ENCODE measurements at regions not wholly inside any gene's neighbourhood (a gene's known extent, or its start where the extent isn't known, plus 50 kb on each side); places are given as distances from the start of the nearest gene placed in this dataset.
"Not testable (repeated sequence)": the region's sequence is repeated elsewhere in the genome, so short reads cannot be mapped to it uniquely, and the experiment has no call there.

GRCh38 chr15:44830692-44831408 lies 94.5 kb downstream of the TRIM69 start:
- H3K27ac Mint-ChIP-seq, result peak overlapping the region in 2 of 7 donors; percentile 48 to 65
- not testable (repeated sequence) for H3K27me3 Mint-ChIP-seq (ENCODE audit: low read depth in 3 of 3); H3K4me3 Mint-ChIP-seq

GRCh38 chr15:44831409-44831741 lies 95.0 kb downstream of the TRIM69 start:
- H3K27me3 Mint-ChIP-seq (ENCODE audit: low read depth in 3 of 3); H3K4me1 ChIP-seq (ENCODE audit: control insufficient read depth in 1 of 2, insufficient read depth in 2 of 2, low read length in 2 of 2); H3K4me3 ChIP-seq (replicated peaks in 1 of 3; ENCODE audit: low read depth in 2 of 3, low read length in 3 of 3); H3K36me3 Mint-ChIP-seq; H3K79me2 ChIP-seq (ENCODE audit: insufficient read depth, low read length); H3K27me3 ChIP-seq (ENCODE audit: control insufficient read depth in 2 of 2, insufficient read depth in 2 of 2, low read length in 2 of 2); H3K9me3 Mint-ChIP-seq; H3K4me2 ChIP-seq (replicated peaks; ENCODE audit: extremely low read depth, low read length, poor library complexity, severe bottlenecking); H3K4me3 Mint-ChIP-seq; H2AFZ ChIP-seq (ENCODE audit: insufficient read depth, low read depth, low read length, poor library complexity, severe bottlenecking); H4K20me1 ChIP-seq (ENCODE audit: insufficient read depth, low read length); H3K9ac ChIP-seq (ENCODE audit: insufficient read depth, low read length, poor library complexity, severe bottlenecking); H3K36me3 ChIP-seq (replicated peaks in 1 of 2; ENCODE audit: control insufficient read depth in 1 of 2, insufficient read depth in 2 of 2, low read length in 2 of 2); H3K27ac ChIP-seq (ENCODE audit: low read depth in 1 of 2, low read length in 2 of 2); H3K4me1 Mint-ChIP-seq; intact Hi-C loops (cut with micrococcal nuclease); DNase-seq; H3K27ac Mint-ChIP-seq; H3K9me3 ChIP-seq (replicated peaks in 1 of 2; ENCODE audit: control insufficient read depth in 1 of 2, insufficient read depth in 1 of 2, low read length in 2 of 2): not testable (repeated sequence)
- WGBS (ENCODE audit: insufficient coverage), result 70% methylated on average over 2 of the region's 8 CpGs

More at GRCh38 chr15:44830692-44831408, 94.5 kb downstream of the TRIM69 start:
- H2AFZ ChIP-seq (ENCODE audit: insufficient read depth, low read depth, low read length, poor library complexity, severe bottlenecking); intact Hi-C loops (cut with micrococcal nuclease); H3K4me3 ChIP-seq (replicated peaks in 1 of 3; ENCODE audit: low read depth in 2 of 3, low read length in 3 of 3); H3K27me3 ChIP-seq (ENCODE audit: control insufficient read depth in 2 of 2, insufficient read depth in 2 of 2, low read length in 2 of 2); H3K9me3 ChIP-seq (replicated peaks in 1 of 2; ENCODE audit: control insufficient read depth in 1 of 2, insufficient read depth in 1 of 2, low read length in 2 of 2); H3K36me3 Mint-ChIP-seq; H3K27ac ChIP-seq (ENCODE audit: low read depth in 1 of 2, low read length in 2 of 2); DNase-seq; H3K9ac ChIP-seq (ENCODE audit: insufficient read depth, low read length, poor library complexity, severe bottlenecking); H3K9me3 Mint-ChIP-seq; H3K4me1 Mint-ChIP-seq; H3K79me2 ChIP-seq (ENCODE audit: insufficient read depth, low read length); H3K4me1 ChIP-seq (ENCODE audit: control insufficient read depth in 1 of 2, insufficient read depth in 2 of 2, low read length in 2 of 2); H3K4me2 ChIP-seq (replicated peaks; ENCODE audit: extremely low read depth, low read length, poor library complexity, severe bottlenecking); H3K36me3 ChIP-seq (replicated peaks in 1 of 2; ENCODE audit: control insufficient read depth in 1 of 2, insufficient read depth in 2 of 2, low read length in 2 of 2); H4K20me1 ChIP-seq (ENCODE audit: insufficient read depth, low read length): not testable (repeated sequence)
- WGBS (ENCODE audit: insufficient coverage), result 4% methylated on average over 2 of the region's 6 CpGs

DNA sequence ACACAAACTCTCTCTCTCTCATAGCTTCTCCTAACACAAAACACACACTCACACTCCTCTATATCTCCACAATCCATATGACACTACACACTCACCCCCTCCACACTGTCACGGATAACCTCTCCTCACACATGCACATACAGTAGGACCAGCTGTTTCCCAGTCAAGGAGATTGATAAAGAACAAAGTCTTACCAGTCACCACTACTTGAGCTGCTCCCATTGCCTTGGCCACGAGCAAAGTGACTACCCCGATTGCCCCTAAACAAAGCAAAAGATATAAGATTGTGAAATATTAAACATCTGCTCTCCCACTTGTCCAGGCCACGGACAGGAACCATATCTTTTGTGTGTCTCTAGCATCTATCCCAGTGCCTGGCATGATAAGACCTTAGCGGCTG lies 95.8 kb downstream of the TRIM69 start:
- H3K9ac ChIP-seq (ENCODE audit: insufficient read depth, low read length, poor library complexity, severe bottlenecking); H3K36me3 Mint-ChIP-seq; H3K36me3 ChIP-seq (replicated peaks in 1 of 2; ENCODE audit: control insufficient read depth in 1 of 2, insufficient read depth in 2 of 2, low read length in 2 of 2); H3K27ac Mint-ChIP-seq; H3K9me3 ChIP-seq (replicated peaks in 1 of 2; ENCODE audit: control insufficient read depth in 1 of 2, insufficient read depth in 1 of 2, low read length in 2 of 2); H3K4me2 ChIP-seq (replicated peaks; ENCODE audit: extremely low read depth, low read length, poor library complexity, severe bottlenecking); H3K27me3 Mint-ChIP-seq (ENCODE audit: low read depth in 3 of 3); H3K4me1 ChIP-seq (ENCODE audit: control insufficient read depth in 1 of 2, insufficient read depth in 2 of 2, low read length in 2 of 2); H3K4me1 Mint-ChIP-seq; H3K79me2 ChIP-seq (ENCODE audit: insufficient read depth, low read length); intact Hi-C loops (cut with micrococcal nuclease); H3K9me3 Mint-ChIP-seq; H3K4me3 Mint-ChIP-seq; H3K4me3 ChIP-seq (replicated peaks in 1 of 3; ENCODE audit: low read depth in 2 of 3, low read length in 3 of 3); DNase-seq; H2AFZ ChIP-seq (ENCODE audit: insufficient read depth, low read depth, low read length, poor library complexity, severe bottlenecking); H3K27ac ChIP-seq (ENCODE audit: low read depth in 1 of 2, low read length in 2 of 2); H4K20me1 ChIP-seq (ENCODE audit: insufficient read depth, low read length); H3K27me3 ChIP-seq (ENCODE audit: control insufficient read depth in 2 of 2, insufficient read depth in 2 of 2, low read length in 2 of 2): not testable (repeated sequence)
- 100% methylated on average over 1 of the region's 5 CpGs for WGBS (ENCODE audit: insufficient coverage)

DNA sequence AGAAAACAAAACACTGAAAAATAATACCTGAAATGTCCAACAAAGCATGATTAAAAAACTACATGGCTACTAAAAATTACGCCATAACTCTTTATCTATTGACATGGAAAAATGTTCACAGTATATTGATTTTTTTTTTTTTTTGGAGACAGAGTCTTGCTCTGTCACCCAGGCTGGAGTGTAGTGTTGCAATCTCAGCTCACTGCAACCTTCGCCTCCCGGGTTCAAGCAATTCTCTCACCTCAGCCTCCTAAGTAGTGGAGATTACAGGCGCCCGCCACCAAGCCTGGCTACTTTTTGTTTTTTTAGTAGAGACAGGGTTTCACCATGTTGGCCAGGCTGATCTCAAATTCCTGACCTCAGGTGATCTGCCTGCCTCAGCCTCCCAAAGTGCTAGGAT lies 96.8 kb downstream of the TRIM69 start:
- H3K27me3 ChIP-seq (ENCODE audit: control insufficient read depth in 2 of 2, insufficient read depth in 2 of 2, low read length in 2 of 2); H3K9me3 ChIP-seq (replicated peaks in 1 of 2; ENCODE audit: control insufficient read depth in 1 of 2, insufficient read depth in 1 of 2, low read length in 2 of 2); H3K4me3 Mint-ChIP-seq; H3K27me3 Mint-ChIP-seq (ENCODE audit: low read depth in 3 of 3); H3K36me3 ChIP-seq (replicated peaks in 1 of 2; ENCODE audit: control insufficient read depth in 1 of 2, insufficient read depth in 2 of 2, low read length in 2 of 2); H3K27ac Mint-ChIP-seq; H3K4me1 Mint-ChIP-seq; intact Hi-C loops (cut with micrococcal nuclease); H3K9ac ChIP-seq (ENCODE audit: insufficient read depth, low read length, poor library complexity, severe bottlenecking); H3K36me3 Mint-ChIP-seq; H3K4me1 ChIP-seq (ENCODE audit: control insufficient read depth in 1 of 2, insufficient read depth in 2 of 2, low read length in 2 of 2); H3K4me3 ChIP-seq (replicated peaks in 1 of 3; ENCODE audit: low read depth in 2 of 3, low read length in 3 of 3); H3K79me2 ChIP-seq (ENCODE audit: insufficient read depth, low read length); H3K9me3 Mint-ChIP-seq; DNase-seq; H3K4me2 ChIP-seq (replicated peaks; ENCODE audit: extremely low read depth, low read length, poor library complexity, severe bottlenecking); H4K20me1 ChIP-seq (ENCODE audit: insufficient read depth, low read length); H2AFZ ChIP-seq (ENCODE audit: insufficient read depth, low read depth, low read length, poor library complexity, severe bottlenecking); H3K27ac ChIP-seq (ENCODE audit: low read depth in 1 of 2, low read length in 2 of 2): not testable (repeated sequence)
- WGBS (ENCODE audit: insufficient coverage), result no CpG with 5 or more reads among the region's 5 CpGs
